ENCODE measurements at regions not wholly inside any gene's neighbourhood (a gene's known extent, or its start where the extent isn't known, plus 50 kb on each side); places are given as distances from the start of the nearest gene placed in this dataset.

GRCh38 chr18:37812961-37813360 lies 247.4 kb upstream of the CELF4 start:
- Histone ChIP-seq H3K4me3 (ENCODE audit: insufficient read depth in 1 of 2, low read depth in 1 of 2, low read length in 2 of 2) (no peak overlapping the region), H3K4ac (ENCODE audit: low read depth in 1 of 2, low read length in 2 of 2) (no peak overlapping the region), H3K27ac (ENCODE audit: low read length, poor library complexity, severe bottlenecking) (no peak overlapping the region), H2AFZ (ENCODE audit: low read depth, low read length) (no peak overlapping the region), H3K9me3 (ENCODE audit: control insufficient read depth, low read length) (peaks cover 6% of the 10 kb centered on the region), H2BK15ac (ENCODE audit: low read depth, poor library complexity, severe bottlenecking) (no peak overlapping the region), H3K4me1 (ENCODE audit: control insufficient read depth, insufficient read depth, low read depth, low read length) (no peaks in the 10 kb centered on the region), H2BK120ac (ENCODE audit: low read depth, low read length) (no peak overlapping the region), H3K79me1 (replicated peaks; ENCODE audit: low read length, poor library complexity, severe bottlenecking) (no peaks in the 10 kb centered on the region), H4K8ac (ENCODE audit: low read length) (no peak overlapping the region), H3K18ac (ENCODE audit: low read depth in 1 of 2, low read length in 2 of 2) (no peak overlapping the region), H4K91ac (ENCODE audit: low read length) (no peak overlapping the region), H3K9ac (ENCODE audit: low read length) (no peak overlapping the region), H3K4me2 (ENCODE audit: low read length, poor library complexity, severe bottlenecking) (no peak overlapping the region), H2BK5ac (ENCODE audit: low read depth, low read length, poor library complexity, severe bottlenecking) (no peak overlapping the region), H3K36me3 (ENCODE audit: control insufficient read depth in 1 of 2, insufficient read depth in 2 of 2, low read depth in 1 of 2, low read length in 2 of 2) (no peaks in the 10 kb centered on the region), H2BK12ac (ENCODE audit: low read length in 2 of 2) (no peak overlapping the region), H2AK5ac (ENCODE audit: low read length, severe bottlenecking) (no peak overlapping the region), H3K14ac (ENCODE audit: low read length in 2 of 2) (no peak overlapping the region), H3K23ac (ENCODE audit: low read length in 2 of 2) (no peak overlapping the region), H3K27me3 (ENCODE audit: control insufficient read depth in 1 of 2, insufficient read depth in 1 of 2, low read length in 2 of 2) (no peaks in the 10 kb centered on the region)
- no peak for DNase-seq
- 66% methylated on average over 3 of the region's 3 CpGs for WGBS

DNA sequence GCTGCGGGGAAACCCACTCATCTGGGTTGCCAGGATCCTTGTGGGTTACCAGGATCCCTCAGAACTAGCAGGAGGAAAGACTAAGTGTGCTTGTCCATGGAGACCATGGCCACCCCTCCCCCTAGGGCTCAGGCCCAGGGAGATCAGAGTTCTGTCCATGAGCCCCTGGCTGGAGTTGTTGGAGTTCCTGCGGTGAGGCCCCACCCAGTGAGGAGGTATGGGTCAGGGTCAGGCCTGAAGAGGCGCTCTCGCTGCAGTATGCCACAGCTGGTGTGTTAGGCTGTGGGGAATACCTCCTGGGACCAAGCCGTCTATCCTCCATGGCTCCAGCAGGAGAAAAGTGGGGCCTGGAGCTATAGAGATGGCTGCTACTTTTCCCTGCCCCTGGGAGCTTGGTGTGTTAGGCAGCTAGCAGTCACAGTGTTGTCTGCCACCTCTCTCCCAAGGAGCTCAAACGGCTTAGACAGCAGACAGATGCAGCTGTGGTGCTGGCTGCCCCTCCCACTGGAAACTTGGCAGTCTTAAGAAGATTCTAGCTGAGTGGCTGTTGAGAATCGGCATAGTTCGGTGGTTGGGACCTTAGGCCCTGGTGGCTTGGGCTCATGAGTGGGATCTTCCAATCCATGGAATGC lies 240.3 kb upstream of the CELF4 start:
- Histone ChIP-seq H2BK15ac (ENCODE audit: low read depth, poor library complexity, severe bottlenecking) (no peak overlapping the region), H4K8ac (ENCODE audit: low read length) (no peak overlapping the region), H3K23ac (ENCODE audit: low read length in 2 of 2) (no peak overlapping the region), H3K27ac (ENCODE audit: low read length, poor library complexity, severe bottlenecking) (no peak overlapping the region), H2BK5ac (ENCODE audit: low read depth, low read length, poor library complexity, severe bottlenecking) (no peak overlapping the region), H3K9me3 (ENCODE audit: control insufficient read depth, low read length) (no peaks in the 10 kb centered on the region), H2BK12ac (ENCODE audit: low read length in 2 of 2) (no peak overlapping the region), H3K18ac (ENCODE audit: low read depth in 1 of 2, low read length in 2 of 2) (no peak overlapping the region), H2AK5ac (ENCODE audit: low read length, severe bottlenecking) (no peak overlapping the region), H2AFZ (ENCODE audit: low read depth, low read length) (no peak overlapping the region), H3K79me1 (replicated peaks; ENCODE audit: low read length, poor library complexity, severe bottlenecking) (no peaks in the 10 kb centered on the region), H3K36me3 (ENCODE audit: control insufficient read depth in 1 of 2, insufficient read depth in 2 of 2, low read depth in 1 of 2, low read length in 2 of 2) (no peaks in the 10 kb centered on the region), H2BK120ac (ENCODE audit: low read depth, low read length) (no peak overlapping the region), H3K4me3 (ENCODE audit: insufficient read depth in 1 of 2, low read depth in 1 of 2, low read length in 2 of 2) (no peak overlapping the region), H3K9ac (ENCODE audit: low read length) (no peak overlapping the region), H3K4me2 (ENCODE audit: low read length, poor library complexity, severe bottlenecking) (no peak overlapping the region), H3K14ac (ENCODE audit: low read length in 2 of 2) (no peak overlapping the region), H3K4ac (ENCODE audit: low read depth in 1 of 2, low read length in 2 of 2) (no peak overlapping the region), H3K4me1 (ENCODE audit: control insufficient read depth, insufficient read depth, low read depth, low read length) (no peaks in the 10 kb centered on the region), H4K91ac (ENCODE audit: low read length) (no peak overlapping the region), H3K27me3 (ENCODE audit: control insufficient read depth in 1 of 2, insufficient read depth in 1 of 2, low read length in 2 of 2) (no peaks in the 10 kb centered on the region)
- no peak for DNase-seq
- 86% methylated on average over 8 of the region's 8 CpGs for WGBS

GRCh38 chr18:37796823-37797349 lies 231.3 kb upstream of the CELF4 start:
- Histone ChIP-seq H3K14ac (ENCODE audit: low read length in 2 of 2) (no peak overlapping the region), H4K8ac (ENCODE audit: low read length) (no peak overlapping the region), H2BK5ac (ENCODE audit: low read depth, low read length, poor library complexity, severe bottlenecking) (no peak overlapping the region), H3K4ac (ENCODE audit: low read depth in 1 of 2, low read length in 2 of 2) (no peak overlapping the region), H3K9ac (ENCODE audit: low read length) (no peak overlapping the region), H2BK12ac (ENCODE audit: low read length in 2 of 2) (no peak overlapping the region), H3K79me1 (replicated peaks; ENCODE audit: low read length, poor library complexity, severe bottlenecking) (no peaks in the 10 kb centered on the region), H2BK120ac (ENCODE audit: low read depth, low read length) (no peak overlapping the region), H3K4me2 (ENCODE audit: low read length, poor library complexity, severe bottlenecking) (no peak overlapping the region), H3K23ac (ENCODE audit: low read length in 2 of 2) (no peak overlapping the region), H3K27me3 (ENCODE audit: control insufficient read depth in 1 of 2, insufficient read depth in 1 of 2, low read length in 2 of 2) (no peaks in the 10 kb centered on the region), H2BK15ac (ENCODE audit: low read depth, poor library complexity, severe bottlenecking) (no peak overlapping the region), H2AK5ac (ENCODE audit: low read length, severe bottlenecking) (no peak overlapping the region), H3K4me3 (ENCODE audit: insufficient read depth in 1 of 2, low read depth in 1 of 2, low read length in 2 of 2) (no peak overlapping the region), H3K36me3 (ENCODE audit: control insufficient read depth in 1 of 2, insufficient read depth in 2 of 2, low read depth in 1 of 2, low read length in 2 of 2) (no peaks in the 10 kb centered on the region), H3K4me1 (ENCODE audit: control insufficient read depth, insufficient read depth, low read depth, low read length) (no peaks in the 10 kb centered on the region), H2AFZ (ENCODE audit: low read depth, low read length) (no peak overlapping the region), H3K27ac (ENCODE audit: low read length, poor library complexity, severe bottlenecking) (no peak overlapping the region), H3K9me3 (ENCODE audit: control insufficient read depth, low read length) (peaks cover 2% of the 10 kb centered on the region), H4K91ac (ENCODE audit: low read length) (no peak overlapping the region), H3K18ac (ENCODE audit: low read depth in 1 of 2, low read length in 2 of 2) (no peak overlapping the region)
- DNase-seq: no peak
- WGBS: 71% methylated on average over 4 of the region's 6 CpGs

GRCh38 chr18:37787452-37787851 lies 221.9 kb upstream of the CELF4 start:
- Histone ChIP-seq H3K4me1 (ENCODE audit: control insufficient read depth, insufficient read depth, low read depth, low read length) (no peaks in the 10 kb centered on the region), H4K8ac (ENCODE audit: low read length) (no peak overlapping the region), H3K23ac (ENCODE audit: low read length in 2 of 2) (no peak overlapping the region), H2AK5ac (ENCODE audit: low read length, severe bottlenecking) (no peak overlapping the region), H2BK12ac (ENCODE audit: low read length in 2 of 2) (no peak overlapping the region), H3K79me1 (replicated peaks; ENCODE audit: low read length, poor library complexity, severe bottlenecking) (no peaks in the 10 kb centered on the region), H3K36me3 (ENCODE audit: control insufficient read depth in 1 of 2, insufficient read depth in 2 of 2, low read depth in 1 of 2, low read length in 2 of 2) (no peaks in the 10 kb centered on the region), H3K27me3 (ENCODE audit: control insufficient read depth in 1 of 2, insufficient read depth in 1 of 2, low read length in 2 of 2) (no peaks in the 10 kb centered on the region), H3K4ac (ENCODE audit: low read depth in 1 of 2, low read length in 2 of 2) (no peak overlapping the region), H3K14ac (ENCODE audit: low read length in 2 of 2) (no peak overlapping the region), H3K27ac (ENCODE audit: low read length, poor library complexity, severe bottlenecking) (no peak overlapping the region), H2BK15ac (ENCODE audit: low read depth, poor library complexity, severe bottlenecking) (no peak overlapping the region), H3K4me2 (ENCODE audit: low read length, poor library complexity, severe bottlenecking) (no peak overlapping the region), H3K9ac (ENCODE audit: low read length) (no peak overlapping the region), H2BK120ac (ENCODE audit: low read depth, low read length) (no peak overlapping the region), H3K4me3 (ENCODE audit: insufficient read depth in 1 of 2, low read depth in 1 of 2, low read length in 2 of 2) (no peak overlapping the region), H2AFZ (ENCODE audit: low read depth, low read length) (no peak overlapping the region), H4K91ac (ENCODE audit: low read length) (no peak overlapping the region), H3K9me3 (ENCODE audit: control insufficient read depth, low read length) (no peaks in the 10 kb centered on the region), H2BK5ac (ENCODE audit: low read depth, low read length, poor library complexity, severe bottlenecking) (no peak overlapping the region), H3K18ac (ENCODE audit: low read depth in 1 of 2, low read length in 2 of 2) (no peak overlapping the region)
- no peak for DNase-seq
